Activated naive CD4-positive, alpha-beta T cell treated with anti-CD3 and anti-CD28 coated beads, Interleukin-2, amount 50 U/mL, for 16 hours (primary cell): ENCODE measurements at regions not wholly inside any gene's neighbourhood (a gene's known extent, or its start where the extent isn't known, plus 50 kb on each side); places are given as distances from the start of the nearest gene placed in this dataset.

Experiments
- DNase-seq: peaks from one replicate; pipeline ENCODE4 v3.0.0-alpha.2; 2020

DNA sequence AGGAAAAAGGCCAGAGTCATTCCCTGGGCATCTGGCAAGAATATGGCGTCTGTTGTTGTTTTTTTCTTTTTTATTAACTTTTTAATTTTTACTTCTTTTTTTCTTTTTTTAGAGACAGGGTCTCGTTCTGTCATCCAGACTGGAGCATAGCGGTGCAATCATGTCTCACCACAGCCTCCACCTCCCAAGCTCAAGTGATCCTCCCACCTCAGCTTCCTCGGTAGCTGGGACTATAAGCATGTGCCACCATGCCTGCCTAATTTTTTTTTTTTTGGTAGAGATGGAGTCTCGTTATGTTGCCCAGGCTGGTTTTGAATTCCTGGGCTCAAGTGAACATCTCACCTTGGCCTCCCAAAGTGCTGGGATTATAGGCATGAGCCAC, 54.0 kb upstream of the PRDM11 start:
- no peak for DNase-seq

- DNase-seq = no peak
These were observed 53.3 kb upstream of the PRDM11 start for GRCh38 chr11:45092901-45093760.

DNA sequence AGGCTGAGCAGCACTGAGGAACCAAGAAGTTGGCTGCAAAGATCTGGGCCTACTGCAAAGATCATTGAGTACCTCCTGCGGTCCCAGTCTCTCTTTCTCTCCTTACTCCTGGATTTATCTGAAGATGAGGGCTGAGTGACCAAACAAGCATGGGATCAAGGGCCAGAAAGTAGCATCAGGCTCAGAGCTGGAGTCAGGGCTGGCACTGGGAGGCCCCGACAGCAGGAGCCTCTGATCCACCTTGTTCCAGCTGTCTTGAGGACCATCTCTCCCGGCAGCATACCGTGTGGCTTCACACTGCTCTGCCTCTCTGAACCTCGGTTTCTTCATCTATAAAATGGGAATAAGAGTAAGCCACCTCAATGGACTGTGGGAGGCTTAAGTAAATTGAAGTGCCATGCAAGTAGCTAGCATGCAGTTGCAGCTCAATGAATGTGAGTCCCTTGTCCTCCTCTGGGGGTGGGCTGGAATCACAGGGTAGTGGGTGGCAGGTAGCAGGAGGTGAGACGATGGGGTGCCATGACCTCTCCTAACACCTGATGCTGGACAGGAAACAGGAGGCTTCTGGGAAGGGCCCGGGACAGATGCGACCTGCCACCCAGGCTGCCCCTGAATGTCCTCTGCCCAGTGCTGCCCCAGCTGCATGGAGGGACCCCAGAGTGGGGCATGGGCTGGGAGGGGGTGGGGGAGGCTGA, 52.5 kb upstream of the PRDM11 start:
- DNase-seq = no peak

- no peak for DNase-seq
These were observed 51.3 kb upstream of the PRDM11 start for GRCh38 chr11:45094958-45095690.

DNA sequence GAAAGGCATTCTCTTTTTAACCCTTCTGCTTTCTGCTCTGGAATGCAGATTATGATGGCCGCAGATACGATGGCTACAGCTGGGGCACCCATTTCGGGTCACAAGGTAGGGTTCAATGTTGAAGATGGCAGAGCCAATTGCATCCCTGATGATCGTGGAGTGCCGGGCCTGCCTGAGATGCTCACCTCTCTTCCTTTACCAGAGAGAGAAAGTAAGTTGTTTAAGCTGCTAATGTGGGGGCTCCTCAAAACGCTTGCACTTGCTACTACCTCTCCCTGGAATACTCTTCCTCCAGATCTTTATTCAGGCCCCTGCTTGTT, 50.8 kb upstream of the PRDM11 start:
- DNase-seq = no peak

DNA sequence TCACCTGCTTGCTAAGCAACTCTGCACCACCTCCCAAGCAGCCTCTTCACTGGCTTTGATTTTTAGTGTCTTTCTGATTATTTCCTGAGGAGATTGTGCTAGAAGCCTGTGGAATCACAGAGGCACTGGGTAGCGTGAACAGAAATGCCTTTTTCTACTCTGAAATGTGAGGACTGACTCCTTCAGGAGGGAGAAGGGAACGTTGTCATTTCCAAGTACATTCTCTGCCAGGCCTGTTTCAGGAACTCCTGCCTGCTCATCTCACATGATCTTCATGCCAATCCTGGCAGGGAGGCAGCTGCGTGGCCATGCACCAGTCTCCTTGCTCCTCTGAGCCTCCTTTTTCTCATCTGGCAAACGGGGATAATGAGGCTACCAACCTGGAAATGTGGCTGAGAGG, 49.8 kb upstream of the PRDM11 start:
- DNase-seq = no peak
